SU-DHL-6 (cell line): ENCODE measurements at regions not wholly inside any gene's neighbourhood (a gene's known extent, or its start where the extent isn't known, plus 50 kb on each side); places are given as distances from the start of the nearest gene placed in this dataset.

Source experiments
- H2AFZ ChIP-seq: fragments of 200-600 bp; sonication (generic); 2 replicates; pipeline ENCODE4 v1.6.1; 2014; ENCODE audit warnings: low read depth, mild to moderate bottlenecking, moderate library complexity, mixed read lengths, antibody characterized with exemption, low read length; ENCODE audit not compliant: severe bottlenecking
- H3F3A ChIP-seq: fragments of 200-600 bp; shearing (Covaris generic); 2 replicates; pipeline ENCODE4 v1.6.0; 2016; ENCODE audit warnings: antibody characterized with exemption, mild to moderate bottlenecking; ENCODE audit not compliant: insufficient read depth
- H3K27ac ChIP-seq: fragments of 200-600 bp; sonication (generic); 2 replicates; pipeline ENCODE4 v1.5.1; 2016; ENCODE audit warnings: low read depth, mild to moderate bottlenecking, low read length, moderate library complexity, mixed read lengths
- H3K27me3 ChIP-seq: fragments of 200-600 bp; sonication (generic), shearing (Covaris generic); 2 replicates; pipeline ENCODE4 v1.6.0; 2014; ENCODE audit warnings: mild to moderate bottlenecking, low read length
- H3K36me3 ChIP-seq: fragments of 200-600 bp; sonication (generic); 2 replicates; pipeline ENCODE4 v1.6.1; 2014; ENCODE audit warnings: mild to moderate bottlenecking, low read length, mixed read lengths
- H3K4me2 ChIP-seq: fragments of 300-600, 200-600 bp; shearing (Covaris generic), sonication (generic); 2 replicates; pipeline ENCODE4 v1.6.0; 2014; ENCODE audit warnings: low read length, low read depth, mild to moderate bottlenecking; ENCODE audit not compliant: poor library complexity, severe bottlenecking
- H3K4me3 ChIP-seq: fragments of 200-600 bp; sonication (generic); 2 replicates; pipeline ENCODE4 v1.5.1; 2014; ENCODE audit warnings: antibody characterized with exemption, low read length, mild to moderate bottlenecking, mixed read lengths; ENCODE audit not compliant: insufficient read depth, poor library complexity, severe bottlenecking
- H3K79me2 ChIP-seq: fragments of 200-600 bp; sonication (generic); 2 replicates; pipeline ENCODE4 v1.6.1; 2014; ENCODE audit warnings: mild to moderate bottlenecking, low read length, moderate library complexity; ENCODE audit not compliant: insufficient read depth
- H3K9ac ChIP-seq: fragments of 200-600 bp; sonication (generic); 2 replicates; pipeline ENCODE4 v1.7.0; 2014; ENCODE audit warnings: mild to moderate bottlenecking, low read length
- H3K9me2 ChIP-seq: fragments of 200-600 bp; sonication (generic); replicated peaks from 2 replicates; pipeline ENCODE4 v1.6.1; 2014; ENCODE audit warnings: low read length; ENCODE audit not compliant: insufficient read depth
- H3K9me3 ChIP-seq: fragments of 200-600 bp; sonication (generic); 2 replicates; pipeline ENCODE4 v1.6.1; 2014; ENCODE audit warnings: low read length, mixed read lengths; ENCODE audit not compliant: insufficient read depth
- H4K20me1 ChIP-seq: fragments of 200-600 bp; sonication (generic); 2 replicates; pipeline ENCODE4 v1.6.1; 2014; ENCODE audit warnings: low read depth, mild to moderate bottlenecking, antibody characterized with exemption, low read length, moderate library complexity, mixed read lengths
- CTCF ChIP-seq: fragments of 200-600 bp; sonication (generic); IDR thresholded peaks from one replicate; pipeline ENCODE4 v1.5.1; 2017; ENCODE audit warnings: antibody characterized with exemption, mild to moderate bottlenecking, low read length, moderate library complexity; ENCODE audit not compliant: insufficient read depth, poor library complexity, severe bottlenecking
- EZH2phosphoT487 ChIP-seq: fragments of 200-600 bp; sonication (generic), shearing (Covaris generic); conservative IDR thresholded peaks from 2 replicates; pipeline ENCODE4 v1.6.1; 2018; ENCODE audit warnings: mild to moderate bottlenecking, antibody characterized with exemption, low read length, moderate library complexity, mixed read lengths

- no peaks in the 10 kb centered on the region for H3K79me2 ChIP-seq
- H3K36me3 ChIP-seq, result no peaks in the 10 kb centered on the region
- H3K27ac ChIP-seq, result no peak overlapping the region
- H3K4me3 ChIP-seq, result no peak overlapping the region
- H3F3A ChIP-seq, result no peaks in the 10 kb centered on the region
- H4K20me1 ChIP-seq, result no peaks in the 10 kb centered on the region
- H3K9ac ChIP-seq, result no peak overlapping the region
- no peaks in the 10 kb centered on the region for H3K27me3 ChIP-seq
- no peaks in the 10 kb centered on the region for H3K9me2 ChIP-seq
- H3K4me2 ChIP-seq, result no peak overlapping the region
- TF ChIP-seq CTCF, result no peak
- H2AFZ ChIP-seq, result no peak overlapping the region
- H3K9me3 ChIP-seq, result no peaks in the 10 kb centered on the region
These were observed 278.4 kb downstream of the NDUFA10 start for GRCh38 chr2:239746559-239747246.

GRCh38 chr2:239745386-239746227 lies 279.5 kb downstream of the NDUFA10 start:
- Histone ChIP-seq H4K20me1 (no peaks in the 10 kb centered on the region), H3K4me3 (no peak overlapping the region), H3K9ac (no peak overlapping the region), H3K27ac (no peak overlapping the region), H2AFZ (no peak overlapping the region), H3K9me2 (no peaks in the 10 kb centered on the region), H3K79me2 (no peaks in the 10 kb centered on the region), H3K9me3 (no peaks in the 10 kb centered on the region), H3K36me3 (no peaks in the 10 kb centered on the region), H3K4me2 (no peak overlapping the region), H3K27me3 (no peaks in the 10 kb centered on the region), H3F3A (no peaks in the 10 kb centered on the region)
- TF ChIP-seq CTCF (no peak), EZH2phosphoT487 (no peak)

GRCh38 chr2:239744706-239745340 lies 280.3 kb downstream of the NDUFA10 start:
- Histone ChIP-seq H3K27me3 (no peaks in the 10 kb centered on the region), H3K4me3 (no peak overlapping the region), H3K9me3 (no peaks in the 10 kb centered on the region), H3F3A (no peaks in the 10 kb centered on the region), H3K79me2 (no peaks in the 10 kb centered on the region), H4K20me1 (no peaks in the 10 kb centered on the region), H3K9ac (no peak overlapping the region), H2AFZ (no peak overlapping the region), H3K9me2 (no peaks in the 10 kb centered on the region), H3K36me3 (no peaks in the 10 kb centered on the region), H3K27ac (no peak overlapping the region), H3K4me2 (no peak overlapping the region)
- no peak for TF ChIP-seq CTCF
- no peak for TF ChIP-seq EZH2phosphoT487
